ENCODE measurements at regions not wholly inside any gene's neighbourhood (a gene's known extent, or its start where the extent isn't known, plus 50 kb on each side); places are given as distances from the start of the nearest gene placed in this dataset.

DNA sequence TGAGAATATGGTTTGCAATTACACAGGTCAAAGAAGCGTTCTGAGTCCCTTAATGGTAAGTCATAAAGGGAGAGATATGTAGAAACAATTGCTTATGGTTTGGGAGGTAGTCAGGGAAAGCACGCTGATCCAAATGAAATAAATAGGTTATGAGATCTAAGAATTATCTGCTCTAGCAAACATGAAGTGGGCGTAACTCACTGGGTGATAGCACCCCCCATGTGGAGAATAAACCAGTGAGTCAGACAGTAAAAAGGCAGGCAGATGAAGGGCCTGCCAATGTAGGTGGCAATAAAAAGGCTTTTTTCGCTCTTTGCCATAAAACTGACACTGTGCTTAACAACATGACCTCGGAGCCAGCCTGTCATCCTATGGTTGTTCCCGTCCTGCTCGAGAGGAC lies 306.9 kb downstream of the GLRX3 start:
- CTCF ChIA-PET: no interaction called here

More for the DNA sequence above, 306.9 kb downstream of the GLRX3 start:
- 33% methylated on average over 1 of the region's 7 CpGs; no CpG with 5 or more reads in 1 of the 2 experiments for WGBS, 2 experiments (ENCODE audit: extremely low coverage in 2 of 2, insufficient read length in 1 of 2)
- dilution Hi-C loops (cut with HindIII; ENCODE audit: low sequenced_read_pairs, unreplicated experiment) (no loop called here), in situ Hi-C loops (cut with MboI; ENCODE audit: low sequenced_read_pairs) (no loop called here), intact Hi-C loops (cut with micrococcal nuclease) (no loop called here)
- Histone ChIP-seq H3K9me3 (ENCODE audit: control insufficient read depth, insufficient read depth, low read length) (peaks cover 27% of the 10 kb centered on the region), H2BK15ac (ENCODE audit: low read depth, low read length) (no peak overlapping the region), H2AFZ (replicated peaks; ENCODE audit: low read length, poor library complexity) (no peak overlapping the region), H3K36me3 (ENCODE audit: control insufficient read depth, insufficient read depth, low read length) (no peaks in the 10 kb centered on the region), H2AK5ac (ENCODE audit: low read depth, low read length) (no peak overlapping the region), H3K14ac (replicated peaks; ENCODE audit: low read depth, low read length) (no peak overlapping the region), H3K4me1 (ENCODE audit: control insufficient read depth, insufficient read depth, low read length) (no peaks in the 10 kb centered on the region), H4K8ac (ENCODE audit: low read depth in 2 of 2, low read length in 2 of 2) (no peak overlapping the region), H3K18ac (ENCODE audit: low read depth, low read length) (no peak overlapping the region), H3K4me3 (ENCODE audit: insufficient read depth, low read depth, low read length) (no peak overlapping the region), H4K5ac (ENCODE audit: low read depth, low read length) (no peak overlapping the region), H3K9ac (ENCODE audit: low read depth, low read length) (no peak overlapping the region), H2BK120ac (ENCODE audit: low read depth, low read length) (no peak overlapping the region), H3K27me3 (ENCODE audit: control insufficient read depth, insufficient read depth, low read length) (no peaks in the 10 kb centered on the region), H2AK9ac (replicated peaks; ENCODE audit: low read depth, low read length, poor library complexity) (no peak overlapping the region), H2BK20ac (ENCODE audit: low read depth, low read length) (no peak overlapping the region), H2BK5ac (ENCODE audit: low read depth, low read length, poor library complexity, severe bottlenecking) (no peak overlapping the region), H4K20me1 (ENCODE audit: insufficient read depth, low read length) (no peaks in the 10 kb centered on the region), H3K4ac (ENCODE audit: low read depth, low read length) (no peak overlapping the region), H3K27ac (ENCODE audit: insufficient read depth, low read length) (no peak overlapping the region), H4K91ac (ENCODE audit: insufficient read depth, low read depth, low read length) (no peak overlapping the region), H3K23ac (ENCODE audit: low read depth, low read length) (no peak overlapping the region), H3K56ac (ENCODE audit: extremely low read depth, insufficient read depth, low read length) (no peak overlapping the region), H3K9me1 (ENCODE audit: insufficient read depth, low read length) (no peaks in the 10 kb centered on the region), H3K79me1 (ENCODE audit: low read depth in 1 of 2, low read length in 2 of 2) (no peaks in the 10 kb centered on the region), H3K4me2 (ENCODE audit: low read depth, low read length) (no peak overlapping the region)
- no peak for DNase-seq
- BruUV-seq (replicated peaks): no TSS peak
- POLR2A ChIA-PET (ENCODE audit: unreplicated experiment): no interaction called here
- no peak for ATAC-seq (ENCODE audit: low read depth)
- TF ChIP-seq RAD21 (IDR thresholded peaks at IDR 0.05; ENCODE audit: low read length): no peak
- no peak for TF ChIP-seq MAFK (IDR thresholded peaks at IDR 0.05; ENCODE audit: low read depth, low read length)
- no peak for TF ChIP-seq FOS (IDR thresholded peaks at IDR 0.05; ENCODE audit: low read depth, low read length)
- TF ChIP-seq, protein P1, sequence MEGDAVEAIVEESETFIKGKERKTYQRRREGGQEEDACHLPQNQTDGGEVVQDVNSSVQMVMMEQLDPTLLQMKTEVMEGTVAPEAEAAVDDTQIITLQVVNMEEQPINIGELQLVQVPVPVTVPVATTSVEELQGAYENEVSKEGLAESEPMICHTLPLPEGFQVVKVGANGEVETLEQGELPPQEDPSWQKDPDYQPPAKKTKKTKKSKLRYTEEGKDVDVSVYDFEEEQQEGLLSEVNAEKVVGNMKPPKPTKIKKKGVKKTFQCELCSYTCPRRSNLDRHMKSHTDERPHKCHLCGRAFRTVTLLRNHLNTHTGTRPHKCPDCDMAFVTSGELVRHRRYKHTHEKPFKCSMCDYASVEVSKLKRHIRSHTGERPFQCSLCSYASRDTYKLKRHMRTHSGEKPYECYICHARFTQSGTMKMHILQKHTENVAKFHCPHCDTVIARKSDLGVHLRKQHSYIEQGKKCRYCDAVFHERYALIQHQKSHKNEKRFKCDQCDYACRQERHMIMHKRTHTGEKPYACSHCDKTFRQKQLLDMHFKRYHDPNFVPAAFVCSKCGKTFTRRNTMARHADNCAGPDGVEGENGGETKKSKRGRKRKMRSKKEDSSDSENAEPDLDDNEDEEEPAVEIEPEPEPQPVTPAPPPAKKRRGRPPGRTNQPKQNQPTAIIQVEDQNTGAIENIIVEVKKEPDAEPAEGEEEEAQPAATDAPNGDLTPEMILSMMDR (conservative IDR thresholded peaks at IDR 0.05; ENCODE audit: low read depth, low read length): no peak
- no peak for TF ChIP-seq NFE2L2 (IDR thresholded peaks at IDR 0.05; ENCODE audit: low read depth, low read length)
- TF ChIP-seq MAZ (IDR thresholded peaks at IDR 0.05; ENCODE audit: borderline replicate concordance, low read depth, low read length): no peak
- TF ChIP-seq CHD1 (IDR thresholded peaks at IDR 0.05; ENCODE audit: low read depth, low read length): no peak
- TF ChIP-seq MXI1 (IDR thresholded peaks at IDR 0.05; ENCODE audit: borderline replicate concordance, low read depth, low read length): no peak
- TF ChIP-seq, protein P2, sequence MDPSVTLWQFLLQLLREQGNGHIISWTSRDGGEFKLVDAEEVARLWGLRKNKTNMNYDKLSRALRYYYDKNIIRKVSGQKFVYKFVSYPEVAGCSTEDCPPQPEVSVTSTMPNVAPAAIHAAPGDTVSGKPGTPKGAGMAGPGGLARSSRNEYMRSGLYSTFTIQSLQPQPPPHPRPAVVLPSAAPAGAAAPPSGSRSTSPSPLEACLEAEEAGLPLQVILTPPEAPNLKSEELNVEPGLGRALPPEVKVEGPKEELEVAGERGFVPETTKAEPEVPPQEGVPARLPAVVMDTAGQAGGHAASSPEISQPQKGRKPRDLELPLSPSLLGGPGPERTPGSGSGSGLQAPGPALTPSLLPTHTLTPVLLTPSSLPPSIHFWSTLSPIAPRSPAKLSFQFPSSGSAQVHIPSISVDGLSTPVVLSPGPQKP (IDR thresholded peaks at IDR 0.05; ENCODE audit: borderline replicate concordance, low read depth, low read length): no peak
- TF ChIP-seq RFX5 (IDR thresholded peaks at IDR 0.05; ENCODE audit: low read depth, low read length): no peak
- TF ChIP-seq RCOR1 (IDR thresholded peaks at IDR 0.05; ENCODE audit: insufficient replicate concordance, low read length): no peak
- TF ChIP-seq, protein P3, sequence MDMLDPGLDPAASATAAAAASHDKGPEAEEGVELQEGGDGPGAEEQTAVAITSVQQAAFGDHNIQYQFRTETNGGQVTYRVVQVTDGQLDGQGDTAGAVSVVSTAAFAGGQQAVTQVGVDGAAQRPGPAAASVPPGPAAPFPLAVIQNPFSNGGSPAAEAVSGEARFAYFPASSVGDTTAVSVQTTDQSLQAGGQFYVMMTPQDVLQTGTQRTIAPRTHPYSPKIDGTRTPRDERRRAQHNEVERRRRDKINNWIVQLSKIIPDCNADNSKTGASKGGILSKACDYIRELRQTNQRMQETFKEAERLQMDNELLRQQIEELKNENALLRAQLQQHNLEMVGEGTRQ (IDR thresholded peaks at IDR 0.05; ENCODE audit: low read depth, low read length): no peak
- no peak for TF ChIP-seq CEBPB (IDR thresholded peaks at IDR 0.05; ENCODE audit: low read depth, low read length)
